ENCODE measurements at regions not wholly inside any gene's neighbourhood (a gene's known extent, or its start where the extent isn't known, plus 50 kb on each side); places are given as distances from the start of the nearest gene placed in this dataset.

GRCh38 chr1:218101409-218101808 is 183.7 kb upstream of the RRP15 start:
- Histone ChIP-seq H3K14ac (ENCODE audit: insufficient read length) (no peak overlapping the region), H4K8ac (ENCODE audit: extremely low read depth, insufficient read depth, low read length) (no peak overlapping the region), H4K91ac (replicated peaks; ENCODE audit: insufficient read length, low read length) (no peak overlapping the region), H3K36me3 (ENCODE audit: control insufficient read depth in 2 of 4, insufficient read depth in 4 of 4, low read length in 3 of 4) (no peaks in the 10 kb centered on the region), H3K27me3 (replicated peaks in 1 of 4; ENCODE audit: control insufficient read depth in 3 of 4, extremely low read depth in 1 of 4, insufficient read depth in 3 of 4, low read length in 3 of 4) (no peaks in the 10 kb centered on the region), H3K4ac (replicated peaks; ENCODE audit: insufficient read length, low read depth, low read length) (no peak overlapping the region), H3K79me2 (ENCODE audit: control insufficient read depth in 1 of 2, insufficient read depth in 2 of 2, low read length in 2 of 2) (no peaks in the 10 kb centered on the region), H2BK120ac (replicated peaks; ENCODE audit: low read depth, low read length) (no peak overlapping the region), H3K56ac (replicated peaks; ENCODE audit: insufficient read length, low read depth, low read length) (no peak overlapping the region), H2AK5ac (ENCODE audit: low read depth, low read length) (no peak overlapping the region), H2BK20ac (ENCODE audit: low read length) (no peak overlapping the region), H2BK5ac (ENCODE audit: low read depth, low read length) (no peak overlapping the region), H3K9me3 (ENCODE audit: insufficient read depth in 2 of 2, low read depth in 1 of 2, low read length in 1 of 2) (no peaks in the 10 kb centered on the region), H3K4me1 (replicated peaks in 1 of 4; ENCODE audit: control insufficient read depth in 3 of 4, insufficient read depth in 4 of 4, low read length in 3 of 4) (peaks cover 0 to 6% (median 2%) of the 10 kb centered on the region in 4 experiments; a peak in 1 of 7 replicates), H2AFZ (ENCODE audit: low read length) (no peak overlapping the region), H3K4me2 (ENCODE audit: insufficient read depth in 1 of 2, low read depth in 2 of 2, low read length in 2 of 2) (no peak overlapping the region), H3K27ac (ENCODE audit: low read depth, low read length) (no peak overlapping the region), H3K4me3 (ENCODE audit: extremely low read depth in 1 of 4, insufficient read depth in 2 of 4, low read depth in 3 of 4, low read length in 4 of 4) (no peak overlapping the region), H3K23me2 (ENCODE audit: low read depth, low read length) (no peaks in the 10 kb centered on the region), H3K79me1 (ENCODE audit: low read depth, low read length) (no peaks in the 10 kb centered on the region), H2BK15ac (ENCODE audit: low read length) (no peak overlapping the region), H4K20me1 (replicated peaks in 1 of 2; ENCODE audit: control insufficient read depth in 1 of 2, insufficient read depth in 2 of 2, low read length in 2 of 2) (no peaks in the 10 kb centered on the region), H3K23ac (ENCODE audit: insufficient read length) (no peak overlapping the region), H4K5ac (ENCODE audit: insufficient read length, low read depth, low read length) (no peak overlapping the region), H3K18ac (ENCODE audit: extremely low read depth, low read length) (no peak overlapping the region), H2BK12ac (ENCODE audit: low read depth, low read length) (no peak overlapping the region), H3K9ac (replicated peaks in 1 of 4; ENCODE audit: extremely low read depth in 1 of 4, low read depth in 3 of 4, low read length in 3 of 4) (no peak overlapping the region)
- FAIRE-seq (no peak), DNase-seq (ENCODE audit: low read depth in 1 of 2, low spot score in 2 of 2) (no peak)
- no peak for TF ChIP-seq EZH2 (IDR thresholded peaks at IDR 0.05; ENCODE audit: low read depth, low read length, severe bottlenecking)
- POLR2A ChIA-PET (ENCODE audit: partially characterized antibody), result no interaction called here
- CTCF ChIA-PET (ENCODE audit: partially characterized antibody), result interaction anchor here (1.2 kb wide), 1 partner anchor 27 kb away, joined by 3 read pairs; no protein-coding TSS in a partner anchor
- 62% methylated on average over 2 of the region's 2 CpGs; no CpG with 5 or more reads in 1 of the 2 experiments for WGBS, 2 experiments (ENCODE audit: extremely low coverage in 1 of 2, insufficient coverage in 1 of 2, insufficient read length in 1 of 2, insufficient replicate concordance in 2 of 2, low coverage in 1 of 2, low lambda C conversion rate in 2 of 2, missing lambda C conversion rate in 1 of 2)
